GM12878 (cell line): ENCODE measurements at regions not wholly inside any gene's neighbourhood (a gene's known extent, or its start where the extent isn't known, plus 50 kb on each side); places are given as distances from the start of the nearest gene placed in this dataset.

Experiments
- ATAC-seq: fragments of 200-7000 bp; cut with Tn5 transposase; 3 replicates; pipeline ENCODE4 v1.9.1; 2020; ENCODE audit warnings: mild to moderate bottlenecking, moderate library complexity
- BruUV-seq: library from RNA; stranded (reverse); fragments of 400-500 nt; replicated peaks from 2 replicates; lab custom pipeline; 2021; lab: Mats Ljungman, UMichigan
- CTCF ChIA-PET: fragments of 300-600 bp; sonication (Branson Sonifier 250); formaldehyde crosslinking; extraction: SDS; loops from one replicate; lab custom pipeline; 2021; ENCODE audit warnings: inconsistent platforms; lab: Yijun Ruan, JAX
- POLR2A ChIA-PET: fragments of 350-600 bp; formaldehyde crosslinking; extraction: SDS; loops from one replicate; lab custom pipeline; 2021; ENCODE audit warnings: inconsistent platforms; lab: Charles Lee
- RAD21 ChIA-PET: fragments of 300-600 bp; sonication (Branson Sonifier 250); formaldehyde crosslinking; loops from one replicate; lab custom pipeline; 2023; ENCODE audit warnings: antibody characterized with exemption; ENCODE audit not compliant: unreplicated experiment; lab: Charles Lee
- SMC1A ChIA-PET: fragments of 300-600 bp; sonication (Branson Sonifier 250); formaldehyde crosslinking; loops from one replicate; lab custom pipeline; 2023; ENCODE audit not compliant: unreplicated experiment, uncharacterized antibody; lab: Charles Lee
- DNase-seq: peaks from one replicate; pipeline ENCODE4 v3.0.0-alpha.2; 2011; ENCODE audit warnings: low read depth, low spot score
- FAIRE-seq: peaks from 3 replicates; lab custom pipeline; 2011; peaks lifted over from hg19 to GRCh38; lab: Jason Lieb, UNC
- H2AFZ ChIP-seq: 2 replicates; pipeline ENCODE4 v1.6.0; 2011; ENCODE audit warnings: low read depth, low read length, control low read depth; ENCODE audit not compliant: control insufficient read depth
- H3K27ac ChIP-seq: 2 replicates; pipeline ENCODE4 v1.5.1; 2011; ENCODE audit warnings: control low read depth; ENCODE audit not compliant: control insufficient read depth, insufficient read depth
- H3K27me3 ChIP-seq, 2 experiments: replicated peaks in 1 of 2; 2 replicates each; pipeline versions ENCODE4 v1.6.0 to v1.6.1; 2011; ENCODE audit warnings: low read length in 1 of 2; ENCODE audit not compliant: control insufficient read depth in 2 of 2, insufficient read depth in 2 of 2
- H3K36me3 ChIP-seq, 2 experiments: 2 replicates each; pipeline ENCODE4 v1.5.1; 2011; ENCODE audit warnings: low read length in 1 of 2; ENCODE audit not compliant: control insufficient read depth in 2 of 2, insufficient read depth in 2 of 2
- H3K4me1 ChIP-seq: 2 replicates; pipeline ENCODE4 v1.6.1; 2011; ENCODE audit warnings: mild to moderate bottlenecking, low read length, moderate library complexity, mixed read lengths; ENCODE audit not compliant: control insufficient read depth, insufficient read depth
- H3K4me2 ChIP-seq: 2 replicates; pipeline ENCODE4 v1.6.0; 2011; ENCODE audit warnings: control low read depth; ENCODE audit not compliant: control insufficient read depth, insufficient read depth
- H3K4me3 ChIP-seq: fragments of 200-600 bp; sonication (generic); 2 replicates; pipeline ENCODE4 v1.5.1; 2016
- H3K79me2 ChIP-seq: 2 replicates; pipeline ENCODE4 v1.6.0; 2011; ENCODE audit warnings: low read length; ENCODE audit not compliant: control insufficient read depth, insufficient read depth
- H3K9ac ChIP-seq: 2 replicates; pipeline ENCODE4 v1.8.0; 2011; ENCODE audit warnings: low read length, control low read depth, mixed read lengths; ENCODE audit not compliant: control insufficient read depth, insufficient read depth
- H3K9me3 ChIP-seq: replicated peaks from 3 replicates; pipeline ENCODE4 v1.5.1; 2011; ENCODE audit warnings: mild to moderate bottlenecking, low read length; ENCODE audit not compliant: control insufficient read depth, insufficient read depth
- H4K20me1 ChIP-seq: 2 replicates; pipeline ENCODE4 v1.6.0; 2011; ENCODE audit not compliant: control insufficient read depth, insufficient read depth
- BCL11A ChIP-seq: IDR thresholded peaks from 2 replicates; pipeline ENCODE4 v1.6.1; 2011; ENCODE audit warnings: low read depth, low read length
- CHD2 ChIP-seq: IDR thresholded peaks from 2 replicates; pipeline ENCODE4 v1.6.1; 2011; ENCODE audit warnings: low read depth, low read length, improper control_type of control experiment, borderline replicate concordance
- MTA3 ChIP-seq: IDR thresholded peaks from 2 replicates; pipeline ENCODE4 v1.6.1; 2012; ENCODE audit warnings: low read length, inconsistent platforms, borderline replicate concordance
- NFXL1 ChIP-seq: fragments of 450-650 bp; IDR thresholded peaks from 2 replicates; pipeline ENCODE4 v1.6.1; 2017; ENCODE audit warnings: antibody characterized with exemption, mild to moderate bottlenecking, borderline replicate concordance
- STAT1 ChIP-seq: fragments of 450-650 bp; conservative IDR thresholded peaks from 2 replicates; pipeline ENCODE4 v1.6.1; 2014; ENCODE audit warnings: antibody characterized with exemption, mild to moderate bottlenecking
- STAT3 ChIP-seq: IDR thresholded peaks from 2 replicates; pipeline ENCODE4 v1.6.1; 2011; ENCODE audit warnings: low read depth, low read length, improper control_type of control experiment
- WGBS: methylation state at CpG from one replicate; pipeline ENCODE4 v1.1.6; 2016; ENCODE audit warnings: low lambda C conversion rate; ENCODE audit not compliant: insufficient replicate concordance, insufficient coverage; ENCODE audit errors: missing lambda C conversion rate; 5-methylcytosine and 5-hydroxymethylcytosine counted together
- in situ Hi-C: fragments of 300-500 bp; cut with MboI; formaldehyde crosslinking; loops from 9 replicates; pipeline ENCODE4 v1.14.3; 2018; ENCODE audit warnings: mixed read lengths
- intact Hi-C: fragments of 100-400 bp; cut with micrococcal nuclease; formaldehyde crosslinking; loops from one replicate; pipeline ENCODE4 v1.14.2; 2022; ENCODE audit not compliant: unreplicated experiment
- TF ChIP-seq, protein P1 (sequence below): fragments of 450-650 bp; IDR thresholded peaks from 2 replicates; pipeline ENCODE4 v1.6.1; 2016; ENCODE audit warnings: mild to moderate bottlenecking
- TF ChIP-seq, protein P2 (sequence below): fragments of 450-650 bp; IDR thresholded peaks from 2 replicates; pipeline ENCODE4 v1.6.1; 2017; ENCODE audit warnings: mild to moderate bottlenecking, low read depth, inconsistent platforms; ENCODE audit not compliant: poor library complexity, severe bottlenecking

DNA sequence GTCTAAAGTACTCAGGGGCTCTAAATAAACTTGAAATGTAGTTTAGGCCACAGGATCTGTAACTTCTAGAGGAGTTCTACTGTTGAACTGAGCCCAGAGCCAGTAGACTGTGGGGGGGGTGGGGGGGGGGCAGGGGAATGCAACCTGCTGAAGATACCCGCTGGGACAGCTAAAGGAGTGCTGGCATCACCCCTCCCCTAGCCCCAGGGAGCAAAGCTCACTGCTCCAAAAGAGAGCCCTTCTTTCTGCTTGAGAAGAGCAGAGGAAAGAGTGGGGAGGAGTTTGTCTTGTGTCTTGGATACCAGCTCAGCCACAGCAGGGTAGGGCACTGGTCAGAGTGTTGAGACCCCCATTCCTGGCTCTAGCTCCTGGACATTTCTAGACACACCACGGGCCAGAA lies 414.0 kb upstream of the KLHL29 start:
- no TSS peak for BruUV-seq

More for the DNA sequence above, 414.0 kb upstream of the KLHL29 start:
- Histone ChIP-seq H3K27me3 (no peaks in the 10 kb centered on the region; a peak in 1 of 4 replicates), H3K27ac (no peak overlapping the region), H3K9ac (no peak overlapping the region), H3K9me3 (no peaks in the 10 kb centered on the region), H3K79me2 (no peaks in the 10 kb centered on the region), H3K36me3 (no peaks in the 10 kb centered on the region), H2AFZ (no peak overlapping the region), H3K4me2 (no peak overlapping the region), H3K4me3 (no peak overlapping the region), H3K4me1 (no peaks in the 10 kb centered on the region), H4K20me1 (no peaks in the 10 kb centered on the region)
- RAD21 ChIA-PET: no interaction called here
- intact Hi-C loops (no loop called here), in situ Hi-C loops (no loop called here)
- POLR2A ChIA-PET: no interaction called here
- DNase-seq (no peak), ATAC-seq (no peak), FAIRE-seq (no peak)
- no peak for TF ChIP-seq MTA3
- no peak for TF ChIP-seq CHD2
- TF ChIP-seq BCL11A: no peak
- TF ChIP-seq, protein P1, sequence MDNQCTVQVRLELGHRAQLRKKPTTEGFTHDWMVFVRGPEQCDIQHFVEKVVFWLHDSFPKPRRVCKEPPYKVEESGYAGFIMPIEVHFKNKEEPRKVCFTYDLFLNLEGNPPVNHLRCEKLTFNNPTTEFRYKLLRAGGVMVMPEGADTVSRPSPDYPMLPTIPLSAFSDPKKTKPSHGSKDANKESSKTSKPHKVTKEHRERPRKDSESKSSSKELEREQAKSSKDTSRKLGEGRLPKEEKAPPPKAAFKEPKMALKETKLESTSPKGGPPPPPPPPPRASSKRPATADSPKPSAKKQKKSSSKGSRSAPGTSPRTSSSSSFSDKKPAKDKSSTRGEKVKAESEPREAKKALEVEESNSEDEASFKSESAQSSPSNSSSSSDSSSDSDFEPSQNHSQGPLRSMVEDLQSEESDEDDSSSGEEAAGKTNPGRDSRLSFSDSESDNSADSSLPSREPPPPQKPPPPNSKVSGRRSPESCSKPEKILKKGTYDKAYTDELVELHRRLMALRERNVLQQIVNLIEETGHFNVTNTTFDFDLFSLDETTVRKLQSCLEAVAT: no peak
- TF ChIP-seq STAT3: no peak
- TF ChIP-seq STAT1: no peak
- TF ChIP-seq, protein P2, sequence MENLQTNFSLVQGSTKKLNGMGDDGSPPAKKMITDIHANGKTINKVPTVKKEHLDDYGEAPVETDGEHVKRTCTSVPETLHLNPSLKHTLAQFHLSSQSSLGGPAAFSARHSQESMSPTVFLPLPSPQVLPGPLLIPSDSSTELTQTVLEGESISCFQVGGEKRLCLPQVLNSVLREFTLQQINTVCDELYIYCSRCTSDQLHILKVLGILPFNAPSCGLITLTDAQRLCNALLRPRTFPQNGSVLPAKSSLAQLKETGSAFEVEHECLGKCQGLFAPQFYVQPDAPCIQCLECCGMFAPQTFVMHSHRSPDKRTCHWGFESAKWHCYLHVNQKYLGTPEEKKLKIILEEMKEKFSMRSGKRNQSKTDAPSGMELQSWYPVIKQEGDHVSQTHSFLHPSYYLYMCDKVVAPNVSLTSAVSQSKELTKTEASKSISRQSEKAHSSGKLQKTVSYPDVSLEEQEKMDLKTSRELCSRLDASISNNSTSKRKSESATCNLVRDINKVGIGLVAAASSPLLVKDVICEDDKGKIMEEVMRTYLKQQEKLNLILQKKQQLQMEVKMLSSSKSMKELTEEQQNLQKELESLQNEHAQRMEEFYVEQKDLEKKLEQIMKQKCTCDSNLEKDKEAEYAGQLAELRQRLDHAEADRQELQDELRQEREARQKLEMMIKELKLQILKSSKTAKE: no peak
- no peak for TF ChIP-seq NFXL1
- CTCF ChIA-PET: no interaction called here
- WGBS: 0% methylated on average over 2 of the region's 2 CpGs
- SMC1A ChIA-PET: no interaction called here
